Subcutaneous abdominal adipose tissue (tissue), 5 donors: ENCODE measurements at regions not wholly inside any gene's neighbourhood (a gene's known extent, or its start where the extent isn't known, plus 50 kb on each side); places are given as distances from the start of the nearest gene placed in this dataset.

Source experiments
- H3K27ac ChIP-seq: one replicate; pipeline ENCODE4 v1.7.0; 2013; ENCODE audit warnings: low read depth, mild to moderate bottlenecking, inconsistent platforms, low read length, moderate library complexity
- H3K27me3 ChIP-seq, 5 donors: one replicate each; pipeline ENCODE4 v1.7.0; 2013; ENCODE audit warnings: low read length in 5 of 5, inconsistent platforms in 1 of 5; ENCODE audit not compliant: control insufficient read depth in 5 of 5, insufficient read depth in 4 of 5
- H3K36me3 ChIP-seq, 5 donors: one replicate each; pipeline ENCODE4 v1.7.0; 2013; ENCODE audit warnings: low read length in 5 of 5; ENCODE audit not compliant: control insufficient read depth in 5 of 5, insufficient read depth in 5 of 5
- H3K4me1 ChIP-seq, 5 donors: one replicate each; pipeline ENCODE4 v1.7.0; 2013; ENCODE audit warnings: low read length in 5 of 5, mild to moderate bottlenecking in 3 of 5, moderate library complexity in 1 of 5; ENCODE audit not compliant: control insufficient read depth in 5 of 5, insufficient read depth in 5 of 5
- H3K4me3 ChIP-seq, 5 donors: one replicate each; pipeline ENCODE4 v1.7.0; 2013; ENCODE audit warnings: low read length in 5 of 5, low read depth in 1 of 5
- H3K9ac ChIP-seq, 5 donors: one replicate each; pipeline ENCODE4 v1.7.0; 2013; ENCODE audit warnings: low read length in 5 of 5, mild to moderate bottlenecking in 4 of 5, moderate library complexity in 3 of 5
- H3K9me3 ChIP-seq, 5 donors: one replicate each; pipeline ENCODE4 v1.7.0; 2013; ENCODE audit warnings: low read length in 5 of 5; ENCODE audit not compliant: control insufficient read depth in 5 of 5
- donor health status: healthy.
- donor health status: healthy.
- donor health status: healthy.
- donor health status: healthy.
- donor health status: healthy.

- no peaks in the 10 kb centered on the region for H3K4me1 ChIP-seq
- no peak overlapping the region for H3K9ac ChIP-seq
- H3K4me3 ChIP-seq: no peak overlapping the region
- H3K27ac ChIP-seq: no peak overlapping the region
- peaks cover 0 to 6% (median 2%) of the 10 kb centered on the region in 5 donors for H3K9me3 ChIP-seq
- H3K27me3 ChIP-seq: no peaks in the 10 kb centered on the region
- no peaks in the 10 kb centered on the region for H3K36me3 ChIP-seq
These were observed 206.1 kb upstream of the ANKRD50 start for GRCh38 chr4:124918559-124919122.

- no peak overlapping the region for H3K4me3 ChIP-seq
- H3K9ac ChIP-seq: no peak overlapping the region
- no peaks in the 10 kb centered on the region for H3K36me3 ChIP-seq
- no peaks in the 10 kb centered on the region for H3K27me3 ChIP-seq
- H3K9me3 ChIP-seq: peaks cover 9 to 19% (median 10%) of the 10 kb centered on the region in 5 donors
- no peaks in the 10 kb centered on the region for H3K4me1 ChIP-seq
- H3K27ac ChIP-seq: no peak overlapping the region
These were observed 202.5 kb upstream of the ANKRD50 start for GRCh38 chr4:124915073-124915472.

DNA sequence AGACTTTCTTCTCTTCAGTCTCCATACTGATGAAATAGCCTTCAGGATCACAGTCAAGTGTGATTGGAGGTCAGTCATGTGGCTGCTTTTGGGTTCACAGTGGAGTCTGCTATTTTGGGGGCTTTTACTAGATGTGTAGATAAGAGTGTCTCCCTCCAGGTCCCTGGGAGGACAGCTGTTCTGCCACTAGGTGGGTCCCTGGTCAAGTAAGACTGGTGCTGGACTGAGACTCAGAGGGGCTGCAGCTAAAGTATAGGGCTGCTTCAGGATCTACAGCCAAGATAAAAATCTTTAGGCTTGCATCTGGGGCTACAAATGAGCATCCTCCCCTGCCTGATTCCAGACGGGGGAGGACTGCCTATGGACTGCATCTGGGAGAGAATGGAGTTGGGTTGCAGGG lies 200.7 kb upstream of the ANKRD50 start:
- Histone ChIP-seq H3K36me3 (no peaks in the 10 kb centered on the region), H3K4me1 (no peaks in the 10 kb centered on the region), H3K27ac (no peak overlapping the region), H3K9ac (no peak overlapping the region), H3K27me3 (no peaks in the 10 kb centered on the region), H3K4me3 (peak overlapping the region in 1 of 5 donors; percentile 9), H3K9me3 (peaks cover 9 to 19% (median 10%) of the 10 kb centered on the region in 5 donors)

DNA sequence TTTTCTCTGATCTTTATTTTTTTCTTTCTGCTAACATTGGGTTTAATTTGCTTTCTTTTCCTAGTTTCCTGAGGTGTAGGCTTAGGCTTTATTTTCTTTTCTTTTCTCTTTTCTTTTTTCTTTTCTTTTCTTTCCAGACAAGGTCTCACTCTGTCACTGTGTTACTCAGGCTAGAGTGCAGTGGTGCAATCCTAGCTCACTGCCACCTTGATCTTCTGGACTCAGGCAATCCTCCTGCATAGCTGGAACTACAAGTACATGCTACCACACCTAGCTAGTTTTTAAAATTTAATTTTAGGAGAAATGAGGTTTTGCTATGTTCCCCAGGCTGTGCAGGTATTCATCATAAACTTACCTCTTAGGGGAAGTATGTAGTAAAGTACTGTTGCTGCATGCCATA lies 197.8 kb upstream of the ANKRD50 start:
- Histone ChIP-seq H3K4me3 (no peak overlapping the region), H3K9ac (no peak overlapping the region), H3K9me3 (peaks cover 9 to 19% (median 10%) of the 10 kb centered on the region in 5 donors), H3K27ac (no peak overlapping the region), H3K4me1 (no peaks in the 10 kb centered on the region), H3K27me3 (no peaks in the 10 kb centered on the region), H3K36me3 (no peaks in the 10 kb centered on the region)

DNA sequence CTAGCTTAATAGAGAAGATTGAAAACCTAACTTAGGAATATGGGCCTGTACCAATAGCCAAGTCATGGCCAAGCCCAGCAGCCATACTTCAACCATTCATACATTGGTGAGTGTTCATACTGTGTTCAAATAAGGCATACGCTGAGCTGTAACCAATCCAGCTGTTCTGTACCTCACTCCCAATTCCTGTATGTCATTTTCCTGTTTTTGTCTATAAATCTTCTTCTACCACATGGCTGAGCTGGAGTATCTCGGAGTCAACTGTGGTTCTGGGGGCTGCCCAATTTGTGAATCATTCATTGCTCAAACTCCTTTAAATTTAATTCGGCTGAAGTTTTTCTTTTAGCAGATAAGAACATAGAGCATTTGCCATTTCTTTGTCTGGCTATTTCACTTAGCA lies 195.3 kb upstream of the ANKRD50 start:
- H3K27me3 ChIP-seq: no peaks in the 10 kb centered on the region
- H3K4me3 ChIP-seq: no peak overlapping the region
- no peak overlapping the region for H3K9ac ChIP-seq
- peaks cover 0 to 10% (median 3%) of the 10 kb centered on the region in 5 donors for H3K4me1 ChIP-seq
- H3K9me3 ChIP-seq: peaks cover under 1 to 7% (median 6%) of the 10 kb centered on the region in 5 donors
- no peaks in the 10 kb centered on the region for H3K36me3 ChIP-seq
- H3K27ac ChIP-seq: no peak overlapping the region

DNA sequence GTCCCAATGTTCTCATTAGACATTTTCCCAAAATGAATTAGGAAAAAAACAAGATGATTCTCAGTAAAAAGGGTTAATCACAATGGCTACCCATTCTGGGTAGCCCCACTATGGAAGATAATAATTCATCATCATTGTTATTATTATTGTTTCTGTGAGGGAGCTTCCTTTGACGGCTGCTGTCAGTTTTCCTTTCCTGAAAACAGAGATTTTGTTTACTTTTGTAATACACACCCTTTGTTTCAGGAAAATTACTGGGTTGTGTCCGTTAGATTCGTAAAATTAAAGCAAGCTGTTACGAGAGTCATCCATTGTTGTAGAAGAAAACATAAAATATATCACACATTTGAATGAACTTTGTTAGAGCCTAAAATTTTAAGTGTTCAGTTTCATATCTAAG lies 192.9 kb upstream of the ANKRD50 start:
- Histone ChIP-seq H3K27ac (no peak overlapping the region), H3K36me3 (no peaks in the 10 kb centered on the region), H3K4me1 (peaks cover 0 to 10% (median 3%) of the 10 kb centered on the region in 5 donors), H3K4me3 (no peak overlapping the region), H3K27me3 (no peaks in the 10 kb centered on the region), H3K9ac (no peak overlapping the region), H3K9me3 (no peaks in the 10 kb centered on the region)

DNA sequence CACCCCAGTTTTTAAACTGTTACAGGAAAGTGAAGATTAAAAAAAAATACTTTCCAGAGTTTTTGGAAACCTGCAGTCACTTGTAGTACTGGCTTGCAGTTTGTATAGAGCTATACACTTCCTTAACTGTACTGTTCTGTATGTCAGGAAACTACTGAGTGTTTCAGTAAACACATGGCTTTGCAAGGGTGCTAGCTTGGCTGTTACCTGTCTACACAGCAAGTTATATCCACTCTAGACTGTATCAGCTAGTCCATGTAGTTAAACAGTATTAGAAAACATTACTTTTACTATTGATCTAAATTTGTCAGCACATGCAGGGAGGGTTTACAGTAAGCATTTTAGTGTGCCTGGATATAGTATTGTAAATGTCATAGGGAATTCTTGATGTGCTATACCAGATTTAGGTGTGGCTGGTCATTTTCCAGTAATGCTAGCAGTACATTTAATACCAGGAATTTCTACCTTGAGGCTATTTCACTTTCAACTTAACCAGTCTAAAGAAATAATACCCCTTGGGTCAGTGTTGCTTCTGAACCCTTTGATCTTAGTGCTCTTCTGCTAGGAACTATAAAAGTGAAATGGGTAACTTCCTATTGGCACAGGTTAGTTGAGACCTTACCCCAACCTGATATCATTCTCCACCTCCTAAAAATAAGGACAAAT lies 192.3 kb upstream of the ANKRD50 start:
- H3K4me1 ChIP-seq: peaks cover 0 to 10% (median 3%) of the 10 kb centered on the region in 5 donors
- H3K36me3 ChIP-seq: no peaks in the 10 kb centered on the region
- H3K27me3 ChIP-seq: no peaks in the 10 kb centered on the region
- H3K4me3 ChIP-seq: no peak overlapping the region
- H3K9ac ChIP-seq: no peak overlapping the region
- H3K27ac ChIP-seq: no peak overlapping the region
- no peaks in the 10 kb centered on the region for H3K9me3 ChIP-seq

DNA sequence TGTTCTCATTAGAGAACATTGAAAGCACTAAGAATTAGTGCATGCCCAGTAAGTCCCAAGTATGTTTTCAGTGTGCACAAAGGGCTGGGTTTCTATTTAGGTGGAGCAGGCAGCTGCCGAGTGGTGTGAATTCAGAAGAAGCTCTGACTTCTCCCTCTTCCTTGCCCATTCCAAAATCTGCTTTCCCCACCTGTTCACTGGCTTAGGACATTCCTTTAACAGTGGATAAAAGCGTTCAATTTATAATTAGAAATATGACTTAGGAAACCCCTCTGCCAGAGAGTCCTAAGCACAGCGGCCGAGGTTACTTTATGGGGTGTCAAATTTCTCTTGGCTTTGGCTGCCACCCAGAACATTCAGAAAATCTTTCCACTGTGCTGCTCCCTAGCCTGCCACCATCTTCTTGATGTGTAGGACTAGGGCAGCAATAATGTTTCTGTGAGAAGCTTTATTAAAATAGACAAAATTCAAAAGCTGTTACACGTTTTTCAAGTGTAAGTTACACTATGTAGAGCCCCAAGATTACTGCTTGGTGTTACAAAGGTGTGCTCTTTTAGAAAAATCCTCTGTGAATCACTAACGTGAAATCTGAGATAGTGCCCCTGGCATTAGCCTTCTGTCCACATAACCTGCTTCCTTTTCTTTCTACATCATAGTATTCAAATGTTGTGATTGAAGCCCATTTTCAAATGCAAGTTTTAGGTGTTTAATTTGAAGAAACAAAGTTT lies 191.6 kb upstream of the ANKRD50 start:
- Histone ChIP-seq H3K4me3 (peak overlapping the region; percentile 11 to 66 (median 34)), H3K27me3 (no peaks in the 10 kb centered on the region), H3K9me3 (no peaks in the 10 kb centered on the region), H3K36me3 (no peaks in the 10 kb centered on the region), H3K27ac (peak overlapping the region; percentile 27), H3K4me1 (peaks cover 0 to 10% (median 3%) of the 10 kb centered on the region in 5 donors), H3K9ac (peak overlapping the region in 3 of 5 donors; percentile 11 to 44 (median 38))

GRCh38 chr4:124902001-124902515 lies 189.5 kb upstream of the ANKRD50 start:
- Histone ChIP-seq H3K27ac (no peak overlapping the region), H3K9me3 (no peaks in the 10 kb centered on the region), H3K4me3 (no peak overlapping the region), H3K9ac (no peak overlapping the region), H3K4me1 (peaks cover 0 to 10% (median 3%) of the 10 kb centered on the region in 5 donors), H3K36me3 (no peaks in the 10 kb centered on the region), H3K27me3 (no peaks in the 10 kb centered on the region)

DNA sequence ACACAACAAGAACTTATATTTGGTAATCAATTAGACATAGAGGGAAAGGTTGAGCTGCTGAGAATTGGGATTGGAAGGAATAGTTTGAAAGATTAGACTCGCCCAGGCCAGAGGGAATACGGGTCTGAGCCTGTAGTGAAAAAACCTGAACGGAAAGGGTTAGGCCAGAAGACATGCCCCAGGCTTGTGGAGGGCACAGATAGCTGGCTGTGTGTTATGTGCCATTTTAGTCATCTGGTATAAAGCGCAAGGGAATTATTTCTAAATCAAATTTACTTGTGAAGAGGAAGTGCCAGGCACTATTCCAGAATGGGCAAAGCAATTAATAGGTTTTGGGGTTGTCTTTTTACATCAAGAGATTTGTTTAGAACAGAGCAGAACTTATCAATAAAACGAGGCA lies 187.5 kb upstream of the ANKRD50 start:
- Histone ChIP-seq H3K36me3 (no peaks in the 10 kb centered on the region), H3K9ac (no peak overlapping the region), H3K27me3 (no peaks in the 10 kb centered on the region), H3K9me3 (peaks cover 0 to under 1% (median 0%) of the 10 kb centered on the region in 5 donors), H3K4me3 (no peak overlapping the region), H3K27ac (no peak overlapping the region), H3K4me1 (peaks cover 0 to 10% (median 3%) of the 10 kb centered on the region in 5 donors)
